CD4-positive, alpha-beta T cell (primary cell): ENCODE measurements at regions not wholly inside any gene's neighbourhood (a gene's known extent, or its start where the extent isn't known, plus 50 kb on each side); places are given as distances from the start of the nearest gene placed in this dataset.

Experiments used
- ATAC-seq: fragments of 200-7000 bp; cut with Tn5 transposase; one replicate; pipeline ENCODE4 v1.10.0; 2022; ENCODE audit warnings: mild to moderate bottlenecking; ENCODE audit not compliant: poor library complexity
- CTCF ChIA-PET: fragments of 350-600 bp; sonication (Branson Sonifier 250); formaldehyde crosslinking; loops from one replicate; lab custom pipeline; 2021; ENCODE audit warnings: antibody characterized with exemption, inconsistent platforms; lab: Charles Lee
- POLR2A ChIA-PET: fragments of 350-600 bp; sonication (Branson Sonifier 250); formaldehyde crosslinking; loops from one replicate; lab custom pipeline; 2021; ENCODE audit warnings: antibody characterized with exemption, inconsistent platforms; lab: Charles Lee
- DNase-seq, 14 experiments: peaks; one replicate each; pipeline ENCODE4 v3.0.0-alpha.2; 2013 to 2020; ENCODE audit warnings: mixed read lengths in 2 of 14
- H3K27ac ChIP-seq, 2 donors: one replicate each; pipeline versions ENCODE4 v1.5.1 to v1.7.0; 2013; ENCODE audit warnings: low read length in 2 of 2, low read depth in 1 of 2, mild to moderate bottlenecking in 1 of 2
- H3K27me3 ChIP-seq, 2 experiments: 1 replicate in 1 of 2; 2 replicates in 1 of 2; pipeline versions ENCODE4 v1.6.1 to v1.7.0; 2013; ENCODE audit warnings: low read length in 2 of 2, control low read depth in 1 of 2, mild to moderate bottlenecking in 1 of 2, moderate library complexity in 1 of 2; ENCODE audit not compliant: insufficient read depth in 2 of 2, control insufficient read depth in 1 of 2
- H3K36me3 ChIP-seq: one replicate; pipeline ENCODE4 v1.6.1; 2013; ENCODE audit warnings: low read length, control low read depth; ENCODE audit not compliant: insufficient read depth
- H3K4me1 ChIP-seq: one replicate; pipeline ENCODE4 v1.6.1; 2013; ENCODE audit warnings: low read length, control low read depth; ENCODE audit not compliant: insufficient read depth
- H3K4me3 ChIP-seq: one replicate; pipeline ENCODE4 v1.5.1; 2013; ENCODE audit warnings: mild to moderate bottlenecking, low read length, moderate library complexity
- H3K9me3 ChIP-seq, 2 experiments: 1 replicate in 1 of 2; 2 replicates in 1 of 2; pipeline versions ENCODE4 v1.6.1 to v1.7.0; 2013; ENCODE audit warnings: low read length in 2 of 2, mild to moderate bottlenecking in 2 of 2, control low read depth in 1 of 2, moderate library complexity in 1 of 2; ENCODE audit not compliant: control insufficient read depth in 1 of 2, insufficient read depth in 1 of 2
- H3K27ac Mint-ChIP-seq: one replicate; pipeline ENCODE4 v1.8.0; 2020; ENCODE audit warnings: mixed read lengths
- H3K27me3 Mint-ChIP-seq: one replicate; pipeline ENCODE4 v1.8.0; 2021; ENCODE audit warnings: mixed read lengths
- H3K36me3 Mint-ChIP-seq: one replicate; pipeline ENCODE4 v1.8.0; 2021; ENCODE audit warnings: low read depth, mixed read lengths
- H3K4me1 Mint-ChIP-seq: one replicate; pipeline ENCODE4 v1.8.0; 2021; ENCODE audit warnings: low read depth, mixed read lengths
- H3K4me3 Mint-ChIP-seq: one replicate; pipeline ENCODE4 v1.8.0; 2020; ENCODE audit warnings: mild to moderate bottlenecking, mixed read lengths
- H3K9me3 Mint-ChIP-seq: one replicate; pipeline ENCODE4 v1.8.0; 2020; ENCODE audit warnings: mixed read lengths
- CTCF ChIP-seq: fragments of 200-600 bp; IDR thresholded peaks from one replicate; pipeline ENCODE4 v1.8.0; 2022; ENCODE audit warnings: antibody characterized with exemption, mild to moderate bottlenecking
- intact Hi-C, 2 experiments: fragments of 100-400 bp; cut with DNase I in 1 of 2; cut with micrococcal nuclease in 1 of 2; formaldehyde crosslinking; loops; one replicate each; pipeline versions ENCODE4 v1.15.1 to v1.9.0; 2023 to 2025; cut with DNase I, micrococcal nuclease

DNA sequence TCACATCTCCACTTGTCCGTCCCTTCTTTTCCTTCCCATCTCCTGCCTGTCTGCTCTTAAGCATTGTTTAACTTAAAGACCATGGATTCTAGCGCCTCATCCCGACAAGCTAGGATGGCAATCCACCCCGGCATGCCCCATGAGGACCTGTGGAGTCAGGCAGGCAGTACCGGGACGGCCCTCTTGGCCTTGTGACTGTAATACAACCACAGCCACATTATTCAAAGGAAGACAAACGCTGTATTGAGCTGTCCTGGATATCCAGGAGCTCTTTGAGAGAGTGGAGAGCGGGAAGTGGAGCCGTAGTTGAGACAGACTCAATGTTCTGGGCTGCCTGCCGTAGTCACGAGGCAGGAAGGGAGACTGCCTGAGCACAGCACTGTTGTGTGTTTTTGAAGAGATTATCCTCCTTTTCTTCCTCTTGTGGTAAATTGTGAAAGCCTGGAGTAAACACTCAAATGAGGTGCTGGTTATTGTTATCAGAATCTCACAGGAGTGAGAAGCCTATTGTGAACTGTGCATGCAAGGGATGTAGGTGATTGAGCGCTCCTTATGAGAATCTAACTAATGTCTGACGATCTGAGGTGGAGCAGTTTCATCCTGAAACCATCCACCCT lies 929.8 kb upstream of the CNTNAP5 start:
- no peaks in the 10 kb centered on the region for H3K27me3 ChIP-seq
- POLR2A ChIA-PET = no interaction called here
- H3K36me3 Mint-ChIP-seq = no peaks in the 10 kb centered on the region

DNA sequence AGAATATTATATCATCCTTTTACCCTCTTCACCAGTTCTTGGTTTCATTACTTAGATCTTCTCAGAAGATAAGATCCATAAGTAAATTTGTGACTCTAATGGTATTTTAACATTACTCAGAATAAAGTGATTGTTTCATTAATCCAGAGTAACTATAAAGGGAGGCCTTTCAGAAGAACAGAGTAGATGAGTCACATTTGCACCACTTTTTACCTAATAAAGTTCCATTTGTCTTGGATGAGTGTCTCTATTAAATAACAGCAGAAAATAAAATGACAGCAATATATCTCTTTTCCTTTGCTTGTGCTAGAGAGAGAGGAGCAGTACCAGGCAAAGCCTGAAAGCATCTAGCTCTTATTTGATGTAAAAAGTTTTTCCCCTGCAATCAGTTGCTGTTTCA lies 926.5 kb upstream of the CNTNAP5 start:
- ATAC-seq = no peak
- intact Hi-C loops = no loop called here
- POLR2A ChIA-PET = no interaction called here

More for the DNA sequence above, 929.8 kb upstream of the CNTNAP5 start:
- CTCF ChIA-PET = no interaction called here
- intact Hi-C loops = no loop called here
- Mint-ChIP-seq H3K4me1 (no peaks in the 10 kb centered on the region), H3K4me3 (no peak overlapping the region), H3K27me3 (no peaks in the 10 kb centered on the region), H3K27ac (no peak overlapping the region), H3K9me3 (peaks cover 9% of the 10 kb centered on the region)
- DNase-seq = no peak
- Histone ChIP-seq H3K36me3 (no peaks in the 10 kb centered on the region), H3K9me3 (peaks cover 5 to 7% of the 10 kb centered on the region in 2 experiments), H3K4me3 (no peak overlapping the region), H3K4me1 (no peaks in the 10 kb centered on the region), H3K27ac (no peak overlapping the region)
- ATAC-seq = no peak
- TF ChIP-seq CTCF = no peak

DNA sequence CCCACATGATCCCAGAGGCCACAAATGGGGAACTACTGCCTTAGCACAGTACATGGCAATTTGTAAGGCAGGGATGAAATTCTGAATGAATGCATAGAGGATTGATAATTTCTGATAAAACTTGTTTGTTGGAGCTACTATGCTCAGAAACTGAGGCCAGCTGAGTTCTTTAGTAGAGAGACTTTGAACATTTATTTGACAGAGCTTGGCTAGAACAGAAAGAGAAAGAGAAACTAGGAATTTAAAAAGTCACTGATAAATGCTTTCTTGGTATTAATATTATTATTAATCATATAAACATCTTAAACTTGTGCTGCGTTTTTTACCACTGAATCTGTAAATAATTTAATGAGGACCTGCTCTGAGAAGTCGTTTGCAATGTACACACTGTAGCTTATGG lies 923.7 kb upstream of the CNTNAP5 start:
- Histone ChIP-seq H3K36me3 (no peaks in the 10 kb centered on the region), H3K27me3 (no peaks in the 10 kb centered on the region), H3K4me3 (no peak overlapping the region), H3K27ac (no peak overlapping the region), H3K9me3 (peaks cover 0 to 7% of the 10 kb centered on the region in 2 experiments), H3K4me1 (no peaks in the 10 kb centered on the region)
- ATAC-seq = no peak
- ChIA-PET POLR2A (no interaction called here), CTCF (no interaction called here)
- no peaks in the 10 kb centered on the region for H3K36me3 Mint-ChIP-seq
- H3K4me3 Mint-ChIP-seq = no peak overlapping the region
- no peak for TF ChIP-seq CTCF
- H3K4me1 Mint-ChIP-seq = no peaks in the 10 kb centered on the region
- no peak overlapping the region for H3K27ac Mint-ChIP-seq
- H3K27me3 Mint-ChIP-seq = no peaks in the 10 kb centered on the region
- H3K9me3 Mint-ChIP-seq = peaks cover 3% of the 10 kb centered on the region
- intact Hi-C loops = no loop called here
- no peak for DNase-seq

More for the DNA sequence above, 926.5 kb upstream of the CNTNAP5 start:
- Histone ChIP-seq H3K27ac (no peak overlapping the region), H3K27me3 (no peaks in the 10 kb centered on the region), H3K9me3 (peaks cover 5 to 7% of the 10 kb centered on the region in 2 experiments), H3K4me3 (no peak overlapping the region), H3K36me3 (no peaks in the 10 kb centered on the region), H3K4me1 (no peaks in the 10 kb centered on the region)
- no peak for DNase-seq
- H3K4me1 Mint-ChIP-seq = no peaks in the 10 kb centered on the region
- no peak for TF ChIP-seq CTCF
- CTCF ChIA-PET = no interaction called here
- H3K36me3 Mint-ChIP-seq = no peaks in the 10 kb centered on the region
- H3K9me3 Mint-ChIP-seq = peaks cover 3% of the 10 kb centered on the region
- no peaks in the 10 kb centered on the region for H3K27me3 Mint-ChIP-seq
- no peak overlapping the region for H3K27ac Mint-ChIP-seq
- H3K4me3 Mint-ChIP-seq = no peak overlapping the region
